Psoas muscle (tissue), 7 donors: ENCODE measurements at regions not wholly inside any gene's neighbourhood (a gene's known extent, or its start where the extent isn't known, plus 50 kb on each side); places are given as distances from the start of the nearest gene placed in this dataset.

ENCODE experiments used
- ATAC-seq, 4 donors: fragments of 200-7000 bp; cut with Tn5 transposase; one replicate each; pipeline ENCODE4 v1.9.1; 2020; ENCODE audit warnings: moderate library complexity in 3 of 4, mild to moderate bottlenecking in 2 of 4
- DNase-seq, 2 donors: peaks; one replicate each; pipeline ENCODE4 v3.0.0-alpha.2; 2020
- H3K27ac ChIP-seq: fragments of 200-600 bp; one replicate; pipeline ENCODE4 v1.8.0; 2022
- H3K27me3 ChIP-seq, 3 donors: fragments of 200-600 bp in 1 of 3; one replicate each; pipeline versions ENCODE4 v1.6.1 to v1.8.0; 2013 to 2022; ENCODE audit warnings: low read length in 2 of 3, mild to moderate bottlenecking in 2 of 3, moderate library complexity in 1 of 3; ENCODE audit not compliant: insufficient read depth in 3 of 3
- H3K36me3 ChIP-seq, 2 donors: fragments of 200-600 bp in 1 of 2; one replicate each; pipeline versions ENCODE4 v1.6.1 to v1.8.0; 2013 to 2022; ENCODE audit warnings: low read depth in 1 of 2, mild to moderate bottlenecking in 1 of 2, moderate library complexity in 1 of 2; ENCODE audit not compliant: insufficient read depth in 1 of 2
- H3K4me1 ChIP-seq: fragments of 200-600 bp; one replicate; pipeline ENCODE4 v1.8.0; 2022
- H3K4me3 ChIP-seq: fragments of 200-600 bp; one replicate; pipeline ENCODE4 v1.8.0; 2022; ENCODE audit warnings: mild to moderate bottlenecking
- H3K9me3 ChIP-seq: fragments of 200-600 bp; one replicate; pipeline ENCODE4 v1.8.0; 2022
- WGBS, 3 donors: extraction: QIAGEN DNeasy Blood & Tissue Kit; methylation state at CpG; one replicate each; pipeline versions ENCODE4 v1.1.6 to v1.1.7; 2013; 5-methylcytosine and 5-hydroxymethylcytosine counted together
- intact Hi-C, 2 donors: fragments of 100-400 bp; cut with DNase I; formaldehyde crosslinking; loops; one replicate each; pipeline versions ENCODE4 v1.11.0 to v1.14.2; 2022
- TF ChIP-seq, protein P1 (sequence below): fragments of 200-600 bp; IDR thresholded peaks from one replicate; pipeline ENCODE4 v1.8.0; 2022; ENCODE audit warnings: antibody characterized with exemption
- donor health status: healthy with polysubstance abuse.
- donor health status: DM: no; HTN: no; CAD: no; lungs with moderate emphysema.
- donor health status: Bipolar disorder and iron deficiency.
- donor health status: healthy.
- donor health status: DM: yes; HTN: yes; CAD: no.
- donor health status: DM: no; HTN: no; CAD: no.
- donor health status: DM: yes; HTN: yes; CAD: no.

DNA sequence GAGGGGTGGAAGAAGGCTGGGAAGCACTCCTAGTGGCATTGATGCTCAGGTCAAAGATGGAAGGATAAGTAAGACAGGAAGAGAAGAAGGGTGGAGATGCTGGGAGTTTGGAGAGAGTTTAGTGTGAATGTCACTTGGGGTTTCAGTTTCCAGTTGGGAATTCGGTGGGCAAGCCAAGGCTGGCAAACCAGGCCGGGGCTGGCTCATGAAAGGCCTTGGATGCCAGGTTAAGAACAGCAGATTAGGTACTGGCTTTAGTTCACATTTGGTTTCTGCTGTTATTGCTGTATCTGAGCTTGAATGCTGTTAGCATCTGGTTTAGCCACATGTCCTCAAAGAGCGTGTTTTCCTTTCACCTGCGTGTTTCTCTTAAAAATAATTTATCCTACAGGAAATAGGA is 69.6 kb downstream of the BLID start:
- no peak overlapping the region for H3K27ac ChIP-seq
- no peaks in the 10 kb centered on the region for H3K27me3 ChIP-seq
- TF ChIP-seq, protein P1, sequence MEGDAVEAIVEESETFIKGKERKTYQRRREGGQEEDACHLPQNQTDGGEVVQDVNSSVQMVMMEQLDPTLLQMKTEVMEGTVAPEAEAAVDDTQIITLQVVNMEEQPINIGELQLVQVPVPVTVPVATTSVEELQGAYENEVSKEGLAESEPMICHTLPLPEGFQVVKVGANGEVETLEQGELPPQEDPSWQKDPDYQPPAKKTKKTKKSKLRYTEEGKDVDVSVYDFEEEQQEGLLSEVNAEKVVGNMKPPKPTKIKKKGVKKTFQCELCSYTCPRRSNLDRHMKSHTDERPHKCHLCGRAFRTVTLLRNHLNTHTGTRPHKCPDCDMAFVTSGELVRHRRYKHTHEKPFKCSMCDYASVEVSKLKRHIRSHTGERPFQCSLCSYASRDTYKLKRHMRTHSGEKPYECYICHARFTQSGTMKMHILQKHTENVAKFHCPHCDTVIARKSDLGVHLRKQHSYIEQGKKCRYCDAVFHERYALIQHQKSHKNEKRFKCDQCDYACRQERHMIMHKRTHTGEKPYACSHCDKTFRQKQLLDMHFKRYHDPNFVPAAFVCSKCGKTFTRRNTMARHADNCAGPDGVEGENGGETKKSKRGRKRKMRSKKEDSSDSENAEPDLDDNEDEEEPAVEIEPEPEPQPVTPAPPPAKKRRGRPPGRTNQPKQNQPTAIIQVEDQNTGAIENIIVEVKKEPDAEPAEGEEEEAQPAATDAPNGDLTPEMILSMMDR: no peak
- H3K9me3 ChIP-seq: no peaks in the 10 kb centered on the region
- no peaks in the 10 kb centered on the region for H3K4me1 ChIP-seq
- no peak overlapping the region for H3K4me3 ChIP-seq
- intact Hi-C loops: no loop called here
- peak in 3 of 4 donors; percentile 60 to 81 (median 61) for ATAC-seq
- 22 to 38% (median 26%) methylated on average over 4 of the region's 4 CpGs for WGBS, 3 donors
- H3K36me3 ChIP-seq: no peaks in the 10 kb centered on the region
- DNase-seq: peak in 1 of 2 donors; percentile 53

DNA sequence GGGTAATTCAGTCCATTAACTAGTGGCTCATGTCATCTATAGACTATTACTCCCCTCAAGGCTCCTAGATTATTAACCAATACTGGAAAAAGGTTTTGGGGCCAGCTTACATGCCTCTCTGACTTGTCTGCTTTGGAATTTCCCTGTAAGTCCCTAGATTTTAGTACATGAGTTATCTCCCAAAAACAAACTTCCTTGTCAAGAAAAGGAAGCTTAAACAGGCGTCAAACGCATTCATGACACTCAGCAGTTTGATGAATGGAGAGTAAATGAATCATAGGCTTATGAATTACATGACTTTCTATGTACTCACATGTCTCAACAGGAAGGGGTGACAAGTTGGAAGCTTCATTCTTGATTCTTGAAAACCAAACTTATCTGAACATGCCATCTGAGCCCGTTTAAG is 70.8 kb downstream of the BLID start:
- Histone ChIP-seq H3K4me3 (no peak overlapping the region), H3K36me3 (no peaks in the 10 kb centered on the region), H3K27me3 (no peaks in the 10 kb centered on the region), H3K4me1 (no peaks in the 10 kb centered on the region), H3K27ac (no peak overlapping the region), H3K9me3 (no peaks in the 10 kb centered on the region)
- DNase-seq (no peak), ATAC-seq (peak in 1 of 4 donors; percentile 47)
- 72 to 74% (median 74%) methylated on average over 3 of the region's 3 CpGs for WGBS, 3 donors
- TF ChIP-seq, protein P1: no peak
- intact Hi-C loops: no loop called here

DNA sequence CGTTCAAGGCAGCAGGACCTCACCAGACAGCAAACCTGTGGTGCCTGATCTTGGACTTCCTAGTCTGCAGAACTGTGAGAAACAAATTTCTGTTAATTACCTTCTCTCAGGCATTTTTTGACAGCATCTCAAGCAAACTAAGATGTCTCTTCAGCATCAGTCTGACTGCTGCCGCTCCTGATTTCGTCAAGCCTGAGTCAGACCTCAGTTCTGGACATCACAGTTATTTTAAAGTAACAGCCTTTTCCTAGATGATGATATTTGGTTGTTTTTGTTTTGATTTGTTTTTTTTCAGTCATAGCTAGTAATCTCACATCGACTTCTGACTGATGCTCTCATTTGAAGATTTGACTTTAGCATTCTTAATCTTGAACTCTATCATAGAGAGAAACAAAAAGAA is 71.9 kb downstream of the BLID start:
- Histone ChIP-seq H3K36me3 (no peaks in the 10 kb centered on the region), H3K27ac (no peak overlapping the region), H3K9me3 (no peaks in the 10 kb centered on the region), H3K4me1 (no peaks in the 10 kb centered on the region), H3K4me3 (no peak overlapping the region), H3K27me3 (no peaks in the 10 kb centered on the region)
- intact Hi-C loops: no loop called here
- no peak for ATAC-seq
- DNase-seq: no peak
- TF ChIP-seq, protein P1: no peak
- 66 to 69% (median 67%) methylated on average over 4 of the region's 4 CpGs for WGBS, 3 donors

DNA sequence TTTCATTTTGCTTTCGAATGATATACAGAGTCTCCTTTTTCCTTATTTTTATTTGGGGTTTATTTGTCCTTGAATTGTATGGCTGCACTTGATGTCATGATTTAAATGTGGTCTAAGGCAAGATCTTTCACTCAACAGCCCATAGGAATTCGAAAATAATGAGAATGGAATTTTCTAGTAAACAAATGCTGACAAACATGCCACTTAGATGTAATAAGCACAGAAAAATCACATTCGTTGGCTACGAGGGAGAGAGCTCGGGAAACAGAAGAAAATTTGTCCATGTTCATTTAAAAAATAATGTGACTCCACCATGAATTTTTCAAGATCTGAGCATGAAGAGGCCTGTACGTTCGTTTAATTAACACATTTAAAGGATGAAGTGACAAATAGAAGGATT is 73.0 kb downstream of the BLID start:
- intact Hi-C loops: no loop called here
- no peak overlapping the region for H3K27ac ChIP-seq
- DNase-seq (no peak), ATAC-seq (no peak)
- H3K36me3 ChIP-seq: no peaks in the 10 kb centered on the region
- TF ChIP-seq, protein P1: no peak
- no peak overlapping the region for H3K4me3 ChIP-seq
- H3K27me3 ChIP-seq: no peaks in the 10 kb centered on the region
- WGBS, 3 donors: 31 to 75% (median 58%) methylated on average over 7 of the region's 7 CpGs
- no peaks in the 10 kb centered on the region for H3K9me3 ChIP-seq
- H3K4me1 ChIP-seq: no peaks in the 10 kb centered on the region

- DNase-seq: no peak
- ATAC-seq: no peak
- intact Hi-C loops: no loop called here
- no peak overlapping the region for H3K4me3 ChIP-seq
- 47 to 67% (median 64%) methylated on average over 6 of the region's 6 CpGs for WGBS, 3 donors
- H3K9me3 ChIP-seq: no peaks in the 10 kb centered on the region
- H3K36me3 ChIP-seq: no peaks in the 10 kb centered on the region
- no peak overlapping the region for H3K27ac ChIP-seq
- H3K4me1 ChIP-seq: no peaks in the 10 kb centered on the region
- TF ChIP-seq, protein P1: no peak
- no peaks in the 10 kb centered on the region for H3K27me3 ChIP-seq
These were observed 75.6 kb downstream of the BLID start for GRCh38 chr11:122040464-122040863.
